Vagina (tissue), 2 donors: ENCODE measurements at regions not wholly inside any gene's neighbourhood (a gene's known extent, or its start where the extent isn't known, plus 50 kb on each side); places are given as distances from the start of the nearest gene placed in this dataset.

Source experiments
- CTCF ChIP-seq, 3 experiments: fragments of 450-650 bp in 2 of 3; fragments of 200-600 bp in 1 of 3; sonication (generic) in 1 of 3; IDR thresholded peaks; one replicate each; pipeline ENCODE4 v1.5.1; 2017 to 2019; ENCODE audit warnings: antibody characterized with exemption in 3 of 3, mild to moderate bottlenecking in 2 of 3, moderate library complexity in 2 of 3
- POLR2A ChIP-seq, 2 donors: fragments of 450-650 bp; IDR thresholded peaks; one replicate each; pipeline ENCODE4 v1.6.1; 2017; ENCODE audit warnings: antibody characterized with exemption in 2 of 2, mild to moderate bottlenecking in 2 of 2, moderate library complexity in 2 of 2
- POLR2AphosphoS5 ChIP-seq, 2 donors: sonication (generic); formaldehyde crosslinking; IDR thresholded peaks; one replicate each; pipeline ENCODE4 v1.9.0; 2017; ENCODE audit warnings: antibody characterized with exemption in 2 of 2, mild to moderate bottlenecking in 2 of 2, low read depth in 1 of 2; ENCODE audit not compliant: insufficient read depth in 1 of 2

GRCh38 chr3:8282541-8283165 is 219.0 kb upstream of the LMCD1 start:
- TF ChIP-seq POLR2AphosphoS5 (IDR thresholded peaks at IDR 0.05; ENCODE audit: insufficient read depth in 1 of 2, low read depth in 1 of 2) (no peak), CTCF (IDR thresholded peaks at IDR 0.05) (no peak), POLR2A (IDR thresholded peaks at IDR 0.05) (no peak)
